WTC11 (cell line): ENCODE measurements at regions not wholly inside any gene's neighbourhood (a gene's known extent, or its start where the extent isn't known, plus 50 kb on each side); places are given as distances from the start of the nearest gene placed in this dataset.

Source experiments
- ATF3 ChIP-seq: sonication (generic); formaldehyde crosslinking; conservative IDR thresholded peaks from 2 replicates; pipeline ENCODE4 v1.8.1; 2022; ENCODE audit warnings: mild to moderate bottlenecking, missing genetic modification reagents
- CTCF ChIP-seq: fragments of 200-600 bp; IDR thresholded peaks from 2 replicates; pipeline ENCODE4 v1.8.0; 2022; ENCODE audit warnings: antibody characterized with exemption
- JAZF1 ChIP-seq: fragments of 250-450 bp; sonication (Bioruptor Pico); IDR thresholded peaks from 2 replicates; pipeline ENCODE4 v1.9.0; 2021; ENCODE audit warnings: moderate library complexity, mild to moderate bottlenecking, inconsistent platforms
- NFYB ChIP-seq: sonication (generic); formaldehyde crosslinking; conservative IDR thresholded peaks from 2 replicates; pipeline ENCODE4 v1.8.0; 2022; ENCODE audit warnings: low read depth, missing genetic modification reagents
- STAT6 ChIP-seq: sonication (generic); formaldehyde crosslinking; conservative IDR thresholded peaks from 2 replicates; pipeline ENCODE4 v1.8.1; 2023; ENCODE audit warnings: mild to moderate bottlenecking, low read depth, missing genetic modification reagents, moderate library complexity

GRCh38 chr1:170445096-170445495 is 86.9 kb upstream of the GORAB start:
- TF ChIP-seq STAT6 (CRISPR knock-in tag), result no peak
- TF ChIP-seq CTCF, result no peak
- no peak for TF ChIP-seq ATF3 (CRISPR knock-in tag)
- TF ChIP-seq NFYB (CRISPR knock-in tag), result no peak
- no peak for TF ChIP-seq JAZF1
